ENCODE measurements at regions not wholly inside any gene's neighbourhood (a gene's known extent, or its start where the extent isn't known, plus 50 kb on each side); places are given as distances from the start of the nearest gene placed in this dataset.
"Not testable (repeated sequence)": the region's sequence is repeated elsewhere in the genome, so short reads cannot be mapped to it uniquely, and the experiment has no call there.

DNA sequence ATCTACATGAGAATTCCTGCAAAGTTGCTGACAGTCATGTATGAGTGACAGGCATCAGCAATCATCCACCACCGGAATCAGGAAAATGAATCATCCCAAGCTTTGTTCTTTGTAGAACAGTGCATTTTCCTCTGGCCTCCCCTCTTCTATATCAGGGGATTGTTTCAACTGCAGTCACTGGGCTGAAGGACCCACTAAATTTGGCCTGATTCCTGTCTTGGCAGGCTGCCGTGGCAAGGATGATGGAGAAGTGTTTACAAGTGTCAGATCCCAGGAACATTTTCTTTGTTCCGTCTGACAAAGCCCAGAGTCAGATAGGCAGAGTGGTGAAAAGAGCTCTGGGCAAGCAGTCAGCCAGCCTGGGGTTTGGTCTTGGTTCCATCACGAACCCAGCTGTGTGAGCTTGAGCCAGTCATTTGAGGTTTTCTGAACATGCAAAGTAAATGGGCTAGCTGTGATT, 175.1 kb upstream of the TSC22D2 start:
- TF ChIP-seq ZFX (IDR thresholded peaks at IDR 0.05), result no peak
- no peak for TF ChIP-seq CTCF (conservative IDR thresholded peaks at IDR 0.05)
- peak overlapping the region; percentile 22; the same call in 1 of the 2 replicates for H3K27ac ChIP-seq

DNA sequence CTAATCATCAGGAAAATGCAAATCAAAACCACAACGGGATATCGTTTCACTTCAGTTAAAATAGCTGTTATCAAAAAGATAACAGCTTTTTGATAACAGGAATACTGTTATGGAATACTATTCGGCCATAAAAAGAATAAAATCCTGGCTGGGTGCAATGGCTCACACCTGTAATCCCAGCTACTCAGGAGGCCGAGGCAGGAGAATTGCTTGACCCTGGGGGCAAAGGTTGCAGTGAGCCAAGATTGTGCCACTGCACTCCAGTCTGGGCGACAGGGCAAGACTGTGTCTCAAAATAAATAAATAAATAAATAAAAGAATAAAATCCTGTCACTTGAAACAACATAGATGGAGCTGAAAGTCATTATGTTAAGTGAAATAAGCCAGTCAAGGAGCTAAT, 178.1 kb upstream of the TSC22D2 start:
- TF ChIP-seq ZFX (IDR thresholded peaks at IDR 0.05) (no peak), CTCF (conservative IDR thresholded peaks at IDR 0.05) (no peak)
- H3K27ac ChIP-seq, result no peak overlapping the region

- H3K27ac ChIP-seq, result not testable (repeated sequence)
Measured at GRCh38 chr3:150228626-150229025, 179.5 kb upstream of the TSC22D2 start.

GRCh38 chr3:150227839-150228238, 180.3 kb upstream of the TSC22D2 start:
- H3K27ac ChIP-seq, result no peak overlapping the region
- TF ChIP-seq ZFX (IDR thresholded peaks at IDR 0.05), result no peak
- peak; percentile 72 for TF ChIP-seq CTCF (conservative IDR thresholded peaks at IDR 0.05)

- no peak overlapping the region for H3K27ac ChIP-seq
- TF ChIP-seq ZFX (IDR thresholded peaks at IDR 0.05) (no peak), CTCF (conservative IDR thresholded peaks at IDR 0.05) (no peak)
Measured at GRCh38 chr3:150225986-150226385, 182.1 kb upstream of the TSC22D2 start.

DNA sequence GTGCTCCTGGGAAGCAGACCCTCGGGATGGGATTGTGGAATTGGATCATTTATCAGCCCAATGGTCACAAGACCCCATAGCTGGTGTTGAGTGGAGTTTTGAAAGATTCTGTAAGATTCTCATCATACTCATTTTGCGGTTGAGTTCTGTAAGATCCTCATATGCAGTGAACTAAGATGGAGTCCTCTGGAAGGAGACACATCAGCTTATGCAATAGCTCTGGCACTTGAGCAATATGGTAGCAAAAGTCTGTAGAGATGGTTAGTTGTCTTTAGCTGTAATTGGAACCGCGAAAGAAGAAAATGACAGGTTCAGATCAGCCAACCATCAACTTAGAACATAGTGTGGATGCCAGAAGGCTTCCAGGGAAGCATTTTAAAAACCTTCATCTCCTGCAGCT, 184.5 kb upstream of the TSC22D2 start:
- TF ChIP-seq CTCF (conservative IDR thresholded peaks at IDR 0.05), result no peak
- no peak for TF ChIP-seq ZFX (IDR thresholded peaks at IDR 0.05)
- H3K27ac ChIP-seq, result no peak overlapping the region

DNA sequence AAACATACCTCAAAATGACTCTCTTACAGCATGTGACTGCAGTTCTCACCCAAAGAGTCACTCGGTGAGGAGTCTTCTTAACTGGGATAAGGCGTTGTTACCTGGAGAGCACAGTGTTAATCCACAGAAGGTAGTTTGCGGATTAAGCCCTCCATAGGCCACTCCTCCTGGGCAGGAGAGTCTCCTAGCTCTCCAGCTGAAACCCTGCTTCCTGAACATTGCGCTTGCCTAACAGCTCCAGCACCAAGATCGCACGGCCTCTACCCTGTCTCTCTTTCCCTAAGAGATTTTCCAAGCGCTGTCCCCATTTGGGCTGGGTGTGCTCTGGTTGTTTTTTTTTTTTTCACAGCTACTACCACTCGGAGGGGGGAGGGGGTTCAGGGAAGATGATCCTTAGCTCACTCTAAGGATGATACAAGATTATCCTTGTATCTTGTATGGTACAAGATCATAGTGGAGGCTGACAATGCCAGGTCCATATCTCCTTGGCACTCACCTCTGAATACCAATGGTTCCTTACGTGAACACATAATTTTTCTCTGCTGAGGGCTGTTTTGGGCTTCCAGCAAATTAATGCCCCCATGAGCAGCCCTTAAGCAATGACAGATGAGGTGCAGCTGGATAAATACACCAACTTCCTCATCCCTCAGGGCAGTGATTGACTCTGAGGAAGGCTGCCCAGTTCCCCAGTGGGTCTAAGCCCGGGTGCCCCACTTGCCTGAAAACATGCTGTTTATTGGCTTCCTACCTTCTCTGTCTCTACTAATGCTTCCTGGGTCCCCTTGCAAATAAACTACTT, 185.2 kb upstream of the TSC22D2 start:
- TF ChIP-seq CTCF (conservative IDR thresholded peaks at IDR 0.05) (no peak), ZFX (IDR thresholded peaks at IDR 0.05) (no peak)
- H3K27ac ChIP-seq, result no peak overlapping the region

All from C4-2B (cell line).